ENCODE measurements at regions not wholly inside any gene's neighbourhood (a gene's known extent, or its start where the extent isn't known, plus 50 kb on each side); places are given as distances from the start of the nearest gene placed in this dataset.
"Not testable (repeated sequence)": the region's sequence is repeated elsewhere in the genome, so short reads cannot be mapped to it uniquely, and the experiment has no call there.

DNA sequence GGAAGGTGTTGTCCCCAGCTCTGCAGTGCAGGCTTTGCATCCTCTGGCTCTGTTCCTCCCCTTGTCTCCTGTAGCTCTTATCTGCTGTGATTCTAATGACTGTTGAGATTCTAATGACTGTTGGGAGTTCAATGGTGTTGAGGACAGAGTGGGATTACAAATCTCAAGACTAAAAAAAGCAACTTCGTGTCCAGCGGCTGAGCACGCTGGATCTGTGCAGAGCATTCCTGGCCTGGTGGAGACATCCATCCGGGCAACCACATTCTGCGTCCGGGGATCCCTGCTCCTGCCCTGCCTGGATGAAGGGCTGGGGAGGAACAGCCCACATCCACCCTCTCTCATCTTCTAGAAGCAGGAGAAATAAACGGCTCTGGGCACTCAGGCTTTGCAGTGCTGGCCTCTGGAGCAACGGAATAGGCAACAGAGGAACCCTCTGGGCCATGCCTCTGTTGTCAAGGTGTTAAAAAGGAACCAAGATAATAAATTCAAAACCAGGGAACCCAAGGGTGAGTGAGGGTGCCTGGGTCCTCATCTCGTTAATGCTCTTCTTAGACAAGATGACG, 106.7 kb upstream of the ASB18 start:
- no peak for DNase-seq (ENCODE audit: low read depth)
- H3K4me3 ChIP-seq (ENCODE audit: low read depth, low read length): no peak overlapping the region
- TF ChIP-seq CTCF (conservative IDR thresholded peaks at IDR 0.05; ENCODE audit: low read depth, low read length): no peak

- no peak for DNase-seq (ENCODE audit: low read depth)
- no peak for TF ChIP-seq CTCF (conservative IDR thresholded peaks at IDR 0.05; ENCODE audit: low read depth, low read length)
- H3K4me3 ChIP-seq (ENCODE audit: low read depth, low read length): no peak overlapping the region
Measured at GRCh38 chr2:236375973-236376476, 111.8 kb upstream of the ASB18 start.

DNA sequence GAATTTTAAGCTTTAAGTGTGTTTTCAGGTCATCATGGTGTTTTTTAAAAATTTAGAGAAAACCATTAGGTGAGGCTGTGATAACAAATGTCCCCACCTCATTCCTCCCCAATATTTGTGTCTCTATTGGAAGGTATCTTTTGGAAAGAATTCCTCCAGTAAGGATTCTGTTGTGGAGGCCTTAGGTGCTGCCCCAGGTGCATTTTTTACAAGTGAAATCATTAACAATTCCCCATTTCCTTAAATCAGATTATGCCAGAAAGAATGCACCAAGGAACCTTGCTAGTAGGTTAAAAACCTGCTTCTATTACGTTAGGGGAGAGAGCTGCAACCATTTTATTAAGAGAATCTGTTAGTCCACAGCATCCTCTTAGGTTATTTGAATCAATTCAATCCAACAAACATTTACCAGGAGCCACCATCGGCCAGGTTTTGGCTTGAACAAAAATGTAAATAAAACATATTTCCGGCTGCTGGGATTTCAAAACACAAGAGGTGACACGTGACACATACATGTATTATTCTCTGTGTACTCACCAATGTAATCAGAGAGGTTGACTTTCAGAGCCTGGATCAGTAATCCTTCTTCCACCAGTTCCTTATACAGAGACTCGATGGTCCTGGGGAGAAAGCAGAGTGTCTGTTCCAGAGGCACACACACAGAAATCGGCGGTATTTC, 112.5 kb upstream of the ASB18 start:
- no peak for TF ChIP-seq CTCF (conservative IDR thresholded peaks at IDR 0.05; ENCODE audit: low read depth, low read length)
- DNase-seq (ENCODE audit: low read depth): no peak

DNA sequence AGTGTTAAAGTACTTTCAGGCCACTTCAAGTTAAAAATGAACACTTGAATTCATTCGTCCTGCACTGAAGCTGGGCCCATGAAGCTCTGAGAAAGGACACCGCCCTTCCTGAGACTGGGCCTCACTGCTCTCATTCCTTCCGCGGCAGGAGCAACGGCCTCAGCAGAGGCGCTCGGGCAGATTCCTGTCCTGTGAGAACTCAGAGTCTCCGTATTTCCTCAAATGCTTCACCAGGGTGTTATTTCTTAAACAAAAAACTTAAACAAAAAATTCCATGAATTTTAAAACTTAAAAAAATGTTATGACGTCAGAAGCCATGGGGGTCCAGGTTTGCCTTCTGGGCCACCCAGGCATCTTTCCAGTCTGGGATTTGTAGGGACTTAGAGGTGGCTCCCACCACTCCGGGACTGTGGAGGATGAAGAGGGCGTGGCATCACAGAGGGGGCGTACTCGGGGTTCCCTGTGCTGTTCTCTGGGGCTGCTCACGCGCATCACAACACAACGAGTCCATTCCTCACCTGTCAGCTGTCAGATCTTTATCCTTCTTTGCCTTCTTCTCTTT, 115.9 kb upstream of the ASB18 start:
- DNase-seq (ENCODE audit: low read depth): no peak
- no peak for TF ChIP-seq CTCF (conservative IDR thresholded peaks at IDR 0.05; ENCODE audit: low read depth, low read length)
- H3K4me3 ChIP-seq (ENCODE audit: low read depth, low read length): no peak overlapping the region

More for the DNA sequence above, 112.5 kb upstream of the ASB18 start:
- H3K4me3 ChIP-seq (ENCODE audit: low read depth, low read length): no peak overlapping the region

GRCh38 chr2:236381253-236381652, 117.0 kb upstream of the ASB18 start:
- not testable (repeated sequence) for DNase-seq (ENCODE audit: low read depth); H3K4me3 ChIP-seq (ENCODE audit: low read depth, low read length)

DNA sequence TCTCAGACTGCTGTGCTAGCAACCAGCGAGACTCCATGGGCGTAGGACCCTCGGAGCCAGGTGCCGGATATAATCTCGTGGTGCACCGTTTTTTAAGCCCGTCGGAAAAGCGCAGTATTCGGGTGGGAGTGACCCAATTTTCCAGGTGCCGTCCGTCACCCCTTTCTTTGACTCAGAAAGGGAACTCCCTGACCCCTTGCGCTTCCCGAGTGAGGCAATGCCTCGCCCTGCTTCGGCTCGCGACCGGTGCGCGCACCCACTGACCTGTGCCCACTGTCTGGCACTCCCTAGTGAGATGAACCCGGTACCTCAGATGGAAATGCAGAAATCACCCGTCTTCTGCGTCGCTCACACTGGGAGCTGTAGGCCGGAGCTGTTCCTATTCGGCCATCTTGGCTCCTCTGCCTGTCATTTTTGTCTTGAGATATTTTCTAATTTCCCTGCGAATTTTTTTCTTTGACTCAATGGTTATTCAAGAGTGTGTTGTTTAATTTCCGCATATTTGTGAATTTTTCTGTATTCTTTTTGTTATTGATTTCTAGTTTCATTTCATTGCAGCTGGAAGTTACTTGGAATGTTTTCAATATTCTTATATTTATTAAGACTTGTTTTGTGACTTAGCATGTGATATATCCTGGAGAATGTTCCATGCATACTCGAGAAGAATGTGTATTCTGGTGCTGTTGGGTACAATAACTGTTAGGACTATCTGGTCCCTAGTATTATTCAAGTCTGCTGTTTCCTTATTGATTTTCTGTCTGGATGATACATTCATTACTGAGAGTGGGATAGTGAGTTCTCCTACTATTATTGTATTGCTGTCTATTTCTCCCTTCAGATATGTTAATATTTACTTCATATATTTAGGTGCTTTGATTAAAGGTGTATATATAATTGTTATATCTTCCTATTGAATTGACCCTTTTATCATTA, 125.3 kb upstream of the ASB18 start:
- not testable (repeated sequence) for H3K4me3 ChIP-seq (ENCODE audit: low read depth, low read length); DNase-seq (ENCODE audit: low read depth)

- no peak for TF ChIP-seq CTCF (conservative IDR thresholded peaks at IDR 0.05; ENCODE audit: low read depth, low read length)
- DNase-seq (ENCODE audit: low read depth): no peak
- H3K4me3 ChIP-seq (ENCODE audit: low read depth, low read length): no peak overlapping the region
Measured at GRCh38 chr2:236393101-236393500, 128.9 kb upstream of the ASB18 start.

Data from epithelial cell of proximal tubule (primary cell).